ENCODE measurements at regions not wholly inside any gene's neighbourhood (a gene's known extent, or its start where the extent isn't known, plus 50 kb on each side); places are given as distances from the start of the nearest gene placed in this dataset.
"Not testable (repeated sequence)": the region's sequence is repeated elsewhere in the genome, so short reads cannot be mapped to it uniquely, and the experiment has no call there.

GRCh38 chr15:62324382-62324781 is 159.3 kb upstream of the C2CD4B start:
- no peak for DNase-seq (ENCODE audit: low read depth)

- no peak for DNase-seq (ENCODE audit: low read depth)
Measured at GRCh38 chr15:62325597-62325996, 160.5 kb upstream of the C2CD4B start.

- DNase-seq (ENCODE audit: low read depth): no peak
Measured at GRCh38 chr15:62326460-62327011, 161.5 kb upstream of the C2CD4B start.

- DNase-seq (ENCODE audit: low read depth): no peak
Measured at GRCh38 chr15:62327406-62327805, 162.3 kb upstream of the C2CD4B start.

- not testable (repeated sequence) for DNase-seq (ENCODE audit: low read depth)
Measured at GRCh38 chr15:62332472-62332871, 167.4 kb upstream of the C2CD4B start.

- DNase-seq (ENCODE audit: low read depth): no peak
Measured at GRCh38 chr15:62334536-62334935, 169.5 kb upstream of the C2CD4B start.

GRCh38 chr15:62337934-62338333 is 172.8 kb upstream of the C2CD4B start:
- DNase-seq (ENCODE audit: low read depth): no peak

- no peak for DNase-seq (ENCODE audit: low read depth)
Measured at GRCh38 chr15:62338497-62338896, 173.4 kb upstream of the C2CD4B start.

- DNase-seq (ENCODE audit: low read depth): no peak
Measured at GRCh38 chr15:62342959-62343358, 177.9 kb upstream of the C2CD4B start.

GRCh38 chr15:62343397-62343796 is 178.3 kb upstream of the C2CD4B start:
- no peak for DNase-seq (ENCODE audit: low read depth)

GRCh38 chr15:62344806-62345539 is 179.9 kb upstream of the C2CD4B start:
- DNase-seq (ENCODE audit: low read depth): peak; percentile 18

GRCh38 chr15:62346168-62346567 is 181.1 kb upstream of the C2CD4B start:
- no peak for DNase-seq (ENCODE audit: low read depth)

- DNase-seq (ENCODE audit: low read depth): no peak
Measured at GRCh38 chr15:62348118-62348517, 183.0 kb upstream of the C2CD4B start.

GRCh38 chr15:62348623-62349022 is 183.5 kb upstream of the C2CD4B start:
- no peak for DNase-seq (ENCODE audit: low read depth)

GRCh38 chr15:62352817-62353216 is 187.7 kb upstream of the C2CD4B start:
- DNase-seq (ENCODE audit: low read depth): no peak

GRCh38 chr15:62357431-62357830 is 192.3 kb upstream of the C2CD4B start:
- no peak for DNase-seq (ENCODE audit: low read depth)

- no peak for DNase-seq (ENCODE audit: low read depth)
Measured at GRCh38 chr15:62359416-62359815, 194.3 kb upstream of the C2CD4B start.

- DNase-seq (ENCODE audit: low read depth): no peak
Measured at GRCh38 chr15:62360332-62361097, 195.4 kb upstream of the C2CD4B start.

GRCh38 chr15:62362144-62362543 is 197.1 kb upstream of the C2CD4B start:
- no peak for DNase-seq (ENCODE audit: low read depth)

- DNase-seq (ENCODE audit: low read depth): no peak
Measured at GRCh38 chr15:62362608-62363007, 197.5 kb upstream of the C2CD4B start.

GRCh38 chr15:62363913-62364312 is 198.8 kb upstream of the C2CD4B start:
- DNase-seq (ENCODE audit: low read depth): no peak

GRCh38 chr15:62365795-62366442 is 200.8 kb upstream of the C2CD4B start:
- no peak for DNase-seq (ENCODE audit: low read depth)

- DNase-seq (ENCODE audit: low read depth): no peak
Measured at GRCh38 chr15:62369454-62369853, 204.4 kb upstream of the C2CD4B start.
